ENCODE measurements at regions not wholly inside any gene's neighbourhood (a gene's known extent, or its start where the extent isn't known, plus 50 kb on each side); places are given as distances from the start of the nearest gene placed in this dataset.
A peak's percentile ranks its signal among the peaks of the same experiment; 100 is the strongest.

- no peak for DNase-seq (ENCODE audit: low spot score)
These were observed 258.6 kb downstream of the CBLN1 start for GRCh38 chr16:49023050-49023449.

GRCh38 chr16:49022351-49022963, 259.2 kb downstream of the CBLN1 start:
- no peak for DNase-seq (ENCODE audit: low spot score)

DNA sequence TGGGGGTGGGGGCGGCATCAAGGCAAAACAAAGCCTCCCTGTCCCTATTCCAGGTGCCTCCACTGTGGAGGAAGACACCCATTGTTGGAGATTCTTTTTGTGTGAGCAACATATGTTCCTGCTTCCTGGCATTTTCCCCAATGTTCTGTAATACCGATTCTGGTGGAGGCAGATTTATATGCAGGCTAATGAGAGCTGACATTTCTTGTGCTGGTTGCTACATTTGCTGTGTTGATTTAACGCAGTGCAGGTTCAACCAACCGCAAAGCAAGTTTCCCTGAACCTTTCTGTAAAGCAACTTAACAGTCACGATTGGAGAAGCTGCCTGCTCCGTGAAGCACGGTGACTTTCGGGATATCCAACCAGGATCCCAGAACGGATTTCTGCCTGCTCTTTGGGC, 260.5 kb downstream of the CBLN1 start:
- DNase-seq (ENCODE audit: low spot score): no peak

DNA sequence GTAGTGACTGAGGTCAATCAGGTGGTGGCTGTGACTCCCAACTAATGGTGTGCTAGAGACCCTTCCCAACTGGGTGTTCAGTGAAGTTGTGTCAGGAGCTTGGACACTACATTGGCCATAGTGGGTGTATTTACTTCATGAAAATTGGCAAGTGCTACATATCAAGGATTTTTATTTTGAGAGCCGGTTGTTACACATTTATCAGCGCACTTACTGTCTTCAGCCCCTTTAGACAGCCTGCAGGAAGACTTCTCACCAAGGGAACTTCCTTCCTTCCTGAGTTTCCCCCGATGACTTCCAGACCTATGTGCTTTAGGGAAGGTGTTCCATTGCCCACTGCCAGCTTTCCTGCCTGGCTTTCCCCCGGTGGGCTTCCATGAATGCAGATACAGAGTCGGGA, 261.2 kb downstream of the CBLN1 start:
- no peak for DNase-seq (ENCODE audit: low spot score)

GRCh38 chr16:49019831-49020230, 261.8 kb downstream of the CBLN1 start:
- DNase-seq (ENCODE audit: low spot score): no peak

GRCh38 chr16:49019081-49019633, 262.5 kb downstream of the CBLN1 start:
- no peak for DNase-seq (ENCODE audit: low spot score)

- DNase-seq (ENCODE audit: low spot score): no peak
These were observed 263.2 kb downstream of the CBLN1 start for GRCh38 chr16:49018259-49018931.

- DNase-seq (ENCODE audit: low spot score): no peak
These were observed 264.1 kb downstream of the CBLN1 start for GRCh38 chr16:49017501-49017900.

DNA sequence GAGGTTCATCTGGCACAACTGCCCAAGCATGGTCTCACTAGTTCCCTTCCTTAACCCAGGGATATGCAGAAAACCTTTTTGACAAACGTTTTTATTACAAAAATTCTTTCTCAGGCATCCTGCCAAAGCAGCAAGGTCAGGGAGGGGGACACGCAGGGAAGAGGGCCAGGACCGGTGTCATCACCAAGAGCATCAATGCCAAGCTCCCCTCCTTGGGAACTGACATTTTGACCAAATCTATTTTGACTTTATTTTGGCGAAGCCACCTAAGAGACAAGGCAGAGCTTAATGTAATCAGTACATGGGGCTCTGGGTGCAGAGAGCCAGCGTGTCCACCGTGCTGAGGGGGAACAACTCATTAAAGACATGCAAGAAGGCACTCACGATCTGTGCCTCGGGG, 265.2 kb downstream of the CBLN1 start:
- no peak for DNase-seq (ENCODE audit: low spot score)

GRCh38 chr16:49015225-49015592, 266.4 kb downstream of the CBLN1 start:
- no peak for DNase-seq (ENCODE audit: low spot score)

DNA sequence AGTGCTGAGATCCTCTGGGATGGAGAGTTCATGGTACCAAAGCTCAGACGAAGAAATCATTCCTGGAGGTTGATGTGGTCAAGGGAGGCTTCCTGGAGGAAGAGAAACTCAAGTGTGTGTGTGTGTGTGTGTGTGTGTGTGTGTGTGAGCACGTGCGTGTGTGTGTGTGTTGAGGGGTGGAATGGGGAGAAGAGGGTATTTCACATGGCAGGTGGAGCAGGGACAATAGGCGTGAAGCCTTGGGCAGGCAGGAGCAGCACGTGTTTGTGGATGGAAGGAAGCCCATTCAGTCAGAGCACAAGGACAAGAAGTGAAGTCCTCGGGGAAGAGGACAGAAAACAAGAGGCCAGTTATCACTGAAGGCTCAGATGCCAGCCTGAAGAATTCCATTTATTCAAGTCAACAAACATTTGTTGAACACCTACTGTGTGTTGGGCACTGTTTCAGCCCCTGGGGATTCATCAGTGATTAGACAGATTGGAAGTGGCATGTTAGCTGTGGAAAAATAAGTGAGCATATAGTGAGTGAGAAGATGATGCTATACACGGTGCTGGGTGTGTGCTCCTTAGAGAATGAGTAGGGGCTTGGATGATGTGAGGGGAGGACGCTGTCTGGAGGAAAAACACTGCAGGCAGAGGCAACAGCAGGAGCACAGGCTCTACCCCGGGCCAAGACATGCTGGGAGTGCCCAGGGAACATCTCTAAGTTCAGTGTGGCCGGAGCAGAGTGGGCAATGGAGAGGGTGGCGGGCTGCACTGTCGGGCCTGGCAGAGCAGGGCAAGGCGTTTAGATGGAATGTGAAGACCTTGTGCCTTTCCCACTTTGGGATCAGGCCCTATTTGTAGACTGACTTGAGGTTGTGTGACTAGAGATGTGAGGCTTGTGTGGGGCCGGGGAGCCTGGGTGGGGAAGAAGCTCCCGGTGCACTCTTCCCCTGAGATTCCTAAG, 267.1 kb downstream of the CBLN1 start:
- no peak for DNase-seq (ENCODE audit: low spot score)

DNA sequence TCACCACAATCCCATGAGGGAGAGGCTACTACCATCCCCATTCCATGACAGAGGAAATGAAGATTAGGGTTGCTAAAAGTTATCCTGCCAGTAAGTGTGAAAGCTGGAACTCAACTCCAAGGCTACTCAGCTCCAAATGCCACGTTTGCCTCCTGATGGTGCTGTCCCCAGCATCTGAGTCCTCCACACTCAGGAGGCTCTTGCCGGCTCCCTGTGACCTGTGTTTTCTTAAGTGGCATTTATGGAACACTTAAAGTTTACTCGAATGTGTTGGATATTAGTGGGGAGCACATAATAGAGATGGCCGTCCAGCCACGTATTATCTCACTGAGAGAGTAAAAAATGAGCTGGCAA, 267.9 kb downstream of the CBLN1 start:
- DNase-seq (ENCODE audit: low spot score): no peak

GRCh38 chr16:49012961-49013726, 268.5 kb downstream of the CBLN1 start:
- DNase-seq (ENCODE audit: low spot score): no peak

- no peak for DNase-seq (ENCODE audit: low spot score)
These were observed 269.7 kb downstream of the CBLN1 start for GRCh38 chr16:49011901-49012300.

DNA sequence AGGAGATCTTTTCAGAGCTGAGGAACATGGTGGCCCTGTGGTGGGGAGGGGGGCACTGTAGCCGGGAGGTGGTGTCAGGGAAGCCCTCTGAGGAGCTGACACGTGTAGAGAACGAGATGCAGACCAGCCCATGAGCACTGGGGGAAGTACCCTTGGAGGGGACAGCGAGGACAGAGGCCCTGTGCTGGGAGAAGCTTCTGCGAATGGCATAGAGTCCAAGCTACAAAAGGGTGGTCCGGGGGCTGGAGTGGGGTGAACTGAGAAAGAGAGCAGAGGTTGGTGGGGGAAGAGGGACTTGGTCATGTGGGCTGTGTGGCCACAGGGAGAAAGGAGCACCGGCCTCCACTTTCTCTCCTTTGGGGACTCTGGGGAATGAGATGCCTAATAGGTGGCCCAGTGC, 270.8 kb downstream of the CBLN1 start:
- no peak for DNase-seq (ENCODE audit: low spot score)

DNA sequence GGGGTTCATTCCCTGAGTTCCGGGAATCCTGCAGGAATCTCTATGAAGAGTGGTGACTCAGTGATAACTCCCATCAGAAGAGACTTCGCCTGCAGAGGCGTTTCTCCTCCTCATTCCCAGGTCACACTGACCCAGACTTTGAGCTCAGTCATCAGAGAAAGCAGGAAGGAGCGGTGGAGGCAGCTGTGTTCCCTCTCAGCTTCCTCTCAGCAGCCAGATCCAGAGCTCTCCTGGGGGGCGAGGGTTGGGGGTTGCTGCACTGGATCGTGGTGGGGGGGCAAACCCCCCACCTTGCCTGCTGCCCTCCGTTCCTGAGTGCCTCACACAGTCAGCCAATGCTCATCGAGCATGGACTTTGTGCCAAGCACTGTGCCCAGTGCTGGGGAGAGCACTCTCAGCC, 271.2 kb downstream of the CBLN1 start:
- no peak for DNase-seq (ENCODE audit: low spot score)

- no peak for DNase-seq (ENCODE audit: low spot score)
These were observed 272.4 kb downstream of the CBLN1 start for GRCh38 chr16:49009204-49009603.

GRCh38 chr16:49003992-49004391, 277.6 kb downstream of the CBLN1 start:
- DNase-seq (ENCODE audit: low spot score): no peak

DNA sequence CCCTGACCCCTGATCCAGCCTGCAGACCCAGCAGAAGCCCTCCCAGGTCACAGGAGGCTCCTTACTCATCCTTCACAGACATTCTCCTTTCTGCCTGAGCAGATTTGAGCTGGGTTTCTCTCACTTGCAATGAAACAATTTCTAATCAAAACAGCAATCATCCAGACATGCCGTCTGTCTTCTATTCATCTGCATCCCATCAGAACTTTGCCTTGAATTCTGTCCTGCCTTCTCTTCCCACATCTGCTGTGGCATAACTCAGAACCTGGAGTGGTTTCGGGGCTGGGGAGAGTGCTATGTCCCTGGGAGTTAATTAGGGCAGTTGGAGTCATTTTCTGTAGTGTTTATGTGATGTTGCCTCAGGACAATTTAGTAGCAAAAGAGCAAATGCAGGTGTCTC, 278.6 kb downstream of the CBLN1 start:
- no peak for DNase-seq (ENCODE audit: low spot score)

GRCh38 chr16:49000594-49000993, 281.0 kb downstream of the CBLN1 start:
- DNase-seq (ENCODE audit: low spot score): peak; percentile 5

- DNase-seq (ENCODE audit: low spot score): no peak
These were observed 282.1 kb downstream of the CBLN1 start for GRCh38 chr16:48999508-48999907.

DNA sequence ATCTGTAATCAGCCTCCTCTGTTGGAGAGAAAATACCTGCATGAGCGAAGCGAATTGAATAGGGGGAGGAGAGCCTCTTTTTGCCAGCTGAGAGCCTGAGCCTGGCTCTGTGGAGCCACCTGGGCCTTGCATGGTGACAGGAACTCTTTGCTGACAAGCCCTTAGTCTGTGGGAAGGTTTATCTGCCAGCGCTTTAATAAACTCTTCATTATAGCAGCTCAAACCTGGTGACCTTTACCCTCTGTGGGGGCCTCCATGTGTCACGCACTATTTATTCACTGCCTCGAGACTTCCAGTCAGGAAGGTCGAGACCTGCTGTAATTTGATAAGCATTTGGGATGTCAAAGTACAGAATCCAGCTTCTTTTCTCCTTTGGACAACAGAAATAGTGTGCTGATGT, 282.6 kb downstream of the CBLN1 start:
- DNase-seq (ENCODE audit: low spot score): no peak
